OCI-LY7 (cell line): ENCODE measurements at regions not wholly inside any gene's neighbourhood (a gene's known extent, or its start where the extent isn't known, plus 50 kb on each side); places are given as distances from the start of the nearest gene placed in this dataset.

Source experiments
- EZH2phosphoT487 ChIP-seq: fragments of 200-600 bp; sonication (generic); IDR thresholded peaks from 2 replicates; pipeline ENCODE4 v1.6.1; 2018; ENCODE audit warnings: low read depth, borderline replicate concordance, mild to moderate bottlenecking, mixed run types, antibody characterized with exemption, low read length, moderate library complexity, mixed read lengths
- TF ChIP-seq, protein P1 (sequence below): fragments of 200-600 bp; sonication (generic); conservative IDR thresholded peaks from 2 replicates; pipeline ENCODE4 v1.5.1; 2014; ENCODE audit warnings: mild to moderate bottlenecking, antibody characterized with exemption, low read length, moderate library complexity, mixed read lengths

- TF ChIP-seq, protein P1, sequence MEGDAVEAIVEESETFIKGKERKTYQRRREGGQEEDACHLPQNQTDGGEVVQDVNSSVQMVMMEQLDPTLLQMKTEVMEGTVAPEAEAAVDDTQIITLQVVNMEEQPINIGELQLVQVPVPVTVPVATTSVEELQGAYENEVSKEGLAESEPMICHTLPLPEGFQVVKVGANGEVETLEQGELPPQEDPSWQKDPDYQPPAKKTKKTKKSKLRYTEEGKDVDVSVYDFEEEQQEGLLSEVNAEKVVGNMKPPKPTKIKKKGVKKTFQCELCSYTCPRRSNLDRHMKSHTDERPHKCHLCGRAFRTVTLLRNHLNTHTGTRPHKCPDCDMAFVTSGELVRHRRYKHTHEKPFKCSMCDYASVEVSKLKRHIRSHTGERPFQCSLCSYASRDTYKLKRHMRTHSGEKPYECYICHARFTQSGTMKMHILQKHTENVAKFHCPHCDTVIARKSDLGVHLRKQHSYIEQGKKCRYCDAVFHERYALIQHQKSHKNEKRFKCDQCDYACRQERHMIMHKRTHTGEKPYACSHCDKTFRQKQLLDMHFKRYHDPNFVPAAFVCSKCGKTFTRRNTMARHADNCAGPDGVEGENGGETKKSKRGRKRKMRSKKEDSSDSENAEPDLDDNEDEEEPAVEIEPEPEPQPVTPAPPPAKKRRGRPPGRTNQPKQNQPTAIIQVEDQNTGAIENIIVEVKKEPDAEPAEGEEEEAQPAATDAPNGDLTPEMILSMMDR = no peak
- no peak for TF ChIP-seq EZH2phosphoT487
Observed at GRCh38 chr22:49564666-49565515, 262.8 kb downstream of the BRD1 start.
